Ovary (tissue), 3 donors: ENCODE measurements at regions not wholly inside any gene's neighbourhood (a gene's known extent, or its start where the extent isn't known, plus 50 kb on each side); places are given as distances from the start of the nearest gene placed in this dataset.

ENCODE experiments used
- POLR2A ChIP-seq: fragments of 450-650 bp; IDR thresholded peaks from one replicate; pipeline ENCODE4 v1.6.1; 2017; ENCODE audit warnings: antibody characterized with exemption, mild to moderate bottlenecking, moderate library complexity
- TF ChIP-seq, protein P1 (sequence below), 3 donors: fragments of 450-650 bp in 2 of 3; fragments of 200-600 bp in 1 of 3; IDR thresholded peaks; one replicate each; pipeline versions ENCODE4 v1.5.1 to v1.8.0; 2016 to 2022; ENCODE audit warnings: antibody characterized with exemption in 3 of 3, mild to moderate bottlenecking in 1 of 3
- donor health status: DM: no; HTN: no; CAD: no.

DNA sequence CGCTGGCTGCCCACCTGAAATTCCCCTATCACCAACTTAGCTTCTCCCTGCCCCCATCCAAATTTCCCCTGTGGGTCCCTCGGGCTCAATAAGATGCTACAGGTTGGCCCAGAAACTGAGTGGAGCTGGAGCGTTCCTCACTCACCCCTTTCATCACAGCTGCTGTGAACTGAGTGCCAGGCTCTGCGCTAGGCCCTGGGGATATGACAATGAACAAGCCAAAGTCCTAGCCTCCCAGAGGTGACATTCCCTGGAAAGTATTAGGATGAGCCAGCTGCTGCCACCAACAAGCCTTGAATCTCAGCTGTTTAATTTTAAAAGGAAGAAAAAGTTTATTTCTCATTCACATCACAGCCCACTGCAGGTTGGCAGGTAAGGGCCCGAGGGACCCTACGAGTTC is 86.6 kb upstream of the EYA2 start:
- TF ChIP-seq POLR2A = no peak
- TF ChIP-seq, protein P1, sequence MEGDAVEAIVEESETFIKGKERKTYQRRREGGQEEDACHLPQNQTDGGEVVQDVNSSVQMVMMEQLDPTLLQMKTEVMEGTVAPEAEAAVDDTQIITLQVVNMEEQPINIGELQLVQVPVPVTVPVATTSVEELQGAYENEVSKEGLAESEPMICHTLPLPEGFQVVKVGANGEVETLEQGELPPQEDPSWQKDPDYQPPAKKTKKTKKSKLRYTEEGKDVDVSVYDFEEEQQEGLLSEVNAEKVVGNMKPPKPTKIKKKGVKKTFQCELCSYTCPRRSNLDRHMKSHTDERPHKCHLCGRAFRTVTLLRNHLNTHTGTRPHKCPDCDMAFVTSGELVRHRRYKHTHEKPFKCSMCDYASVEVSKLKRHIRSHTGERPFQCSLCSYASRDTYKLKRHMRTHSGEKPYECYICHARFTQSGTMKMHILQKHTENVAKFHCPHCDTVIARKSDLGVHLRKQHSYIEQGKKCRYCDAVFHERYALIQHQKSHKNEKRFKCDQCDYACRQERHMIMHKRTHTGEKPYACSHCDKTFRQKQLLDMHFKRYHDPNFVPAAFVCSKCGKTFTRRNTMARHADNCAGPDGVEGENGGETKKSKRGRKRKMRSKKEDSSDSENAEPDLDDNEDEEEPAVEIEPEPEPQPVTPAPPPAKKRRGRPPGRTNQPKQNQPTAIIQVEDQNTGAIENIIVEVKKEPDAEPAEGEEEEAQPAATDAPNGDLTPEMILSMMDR (IDR thresholded peaks at IDR 0.05) = no peak
